Epidermal melanocyte (primary cell): ENCODE measurements at regions not wholly inside any gene's neighbourhood (a gene's known extent, or its start where the extent isn't known, plus 50 kb on each side); places are given as distances from the start of the nearest gene placed in this dataset.

Experiments
- DNase-seq: peaks from one replicate; pipeline ENCODE4 v3.0.0; 2011; ENCODE audit warnings: low spot score; ENCODE audit not compliant: insufficient read length

- DNase-seq = no peak
Observed at GRCh38 chr6:87851674-87852299, 149.8 kb upstream of the AKIRIN2 start.

GRCh38 chr6:87848616-87849015, 146.6 kb upstream of the AKIRIN2 start:
- DNase-seq = no peak

GRCh38 chr6:87847830-87848210, 145.8 kb upstream of the AKIRIN2 start:
- no peak for DNase-seq

GRCh38 chr6:87847135-87847829, 145.2 kb upstream of the AKIRIN2 start:
- DNase-seq = no peak

- no peak for DNase-seq
Observed at GRCh38 chr6:87846434-87846833, 144.4 kb upstream of the AKIRIN2 start.

- no peak for DNase-seq
Observed at GRCh38 chr6:87840324-87840723, 138.3 kb upstream of the AKIRIN2 start.

GRCh38 chr6:87837876-87838275, 135.8 kb upstream of the AKIRIN2 start:
- DNase-seq = no peak

- DNase-seq = no peak
Observed at GRCh38 chr6:87837444-87837843, 135.4 kb upstream of the AKIRIN2 start.

- no peak for DNase-seq
Observed at GRCh38 chr6:87832025-87832825, 130.2 kb upstream of the AKIRIN2 start.

GRCh38 chr6:87830907-87831306, 128.9 kb upstream of the AKIRIN2 start:
- no peak for DNase-seq

GRCh38 chr6:87829622-87830121, 127.6 kb upstream of the AKIRIN2 start:
- DNase-seq = no peak

- no peak for DNase-seq
Observed at GRCh38 chr6:87828044-87828443, 126.0 kb upstream of the AKIRIN2 start.

- DNase-seq = no peak
Observed at GRCh38 chr6:87827346-87827745, 125.3 kb upstream of the AKIRIN2 start.

GRCh38 chr6:87826424-87826823, 124.4 kb upstream of the AKIRIN2 start:
- no peak for DNase-seq

- no peak for DNase-seq
Observed at GRCh38 chr6:87825821-87826221, 123.8 kb upstream of the AKIRIN2 start.

GRCh38 chr6:87824958-87825491, 123.0 kb upstream of the AKIRIN2 start:
- DNase-seq = no peak

GRCh38 chr6:87822011-87822410, 120.0 kb upstream of the AKIRIN2 start:
- DNase-seq = no peak

GRCh38 chr6:87820343-87820984, 118.4 kb upstream of the AKIRIN2 start:
- no peak for DNase-seq

GRCh38 chr6:87817183-87817582, 115.2 kb upstream of the AKIRIN2 start:
- DNase-seq = no peak

- DNase-seq = no peak
Observed at GRCh38 chr6:87815449-87815848, 113.4 kb upstream of the AKIRIN2 start.

- DNase-seq = no peak
Observed at GRCh38 chr6:87808005-87808757, 106.1 kb upstream of the AKIRIN2 start.
